HL-60 (cell line): ENCODE measurements at regions not wholly inside any gene's neighbourhood (a gene's known extent, or its start where the extent isn't known, plus 50 kb on each side); places are given as distances from the start of the nearest gene placed in this dataset.
"Not testable (repeated sequence)": the region's sequence is repeated elsewhere in the genome, so short reads cannot be mapped to it uniquely, and the experiment has no call there.

Experiments used
- DNase-seq, 2 experiments: peaks; one replicate each; pipeline ENCODE4 v3.0.0-alpha.2; 2010 to 2020; ENCODE audit warnings: low read depth in 1 of 2, low spot score in 1 of 2
- H3K27ac ChIP-seq: fragments of 250-450 bp; sonication (Bioruptor Pico); replicated peaks from 2 replicates; pipeline ENCODE4 v1.5.1; 2020; ENCODE audit warnings: mild to moderate bottlenecking, moderate library complexity
- H3K27me3 ChIP-seq: fragments of 250-450 bp; sonication (Bioruptor Pico); 2 replicates; pipeline ENCODE4 v1.5.1; 2021; ENCODE audit warnings: mild to moderate bottlenecking, moderate library complexity; ENCODE audit not compliant: insufficient read depth, poor library complexity, severe bottlenecking
- H3K4me3 ChIP-seq: replicated peaks from 2 replicates; pipeline ENCODE4 v1.5.1; 2011; ENCODE audit warnings: mild to moderate bottlenecking, control low read depth, low read length; ENCODE audit not compliant: insufficient read depth
- GABPA ChIP-seq: IDR thresholded peaks from 2 replicates; pipeline ENCODE4 v1.6.1; 2012; ENCODE audit warnings: low read depth
- POLR2AphosphoS5 ChIP-seq: IDR thresholded peaks from 2 replicates; pipeline ENCODE4 v1.6.1; 2012; ENCODE audit warnings: low read depth
- SPI1 ChIP-seq: IDR thresholded peaks from 2 replicates; pipeline ENCODE4 v1.6.1; 2012; ENCODE audit warnings: low read depth, mild to moderate bottlenecking, borderline replicate concordance
- TF ChIP-seq, protein P1 (sequence below): IDR thresholded peaks from 2 replicates; pipeline ENCODE4 v1.6.1; 2012; ENCODE audit warnings: low read depth; ENCODE audit not compliant: insufficient replicate concordance
- TF ChIP-seq, protein P2 (sequence below): IDR thresholded peaks from one replicate; pipeline ENCODE4 v1.5.1; 2011; ENCODE audit warnings: low read length, control low read depth, inconsistent platforms; ENCODE audit not compliant: insufficient read depth

DNA sequence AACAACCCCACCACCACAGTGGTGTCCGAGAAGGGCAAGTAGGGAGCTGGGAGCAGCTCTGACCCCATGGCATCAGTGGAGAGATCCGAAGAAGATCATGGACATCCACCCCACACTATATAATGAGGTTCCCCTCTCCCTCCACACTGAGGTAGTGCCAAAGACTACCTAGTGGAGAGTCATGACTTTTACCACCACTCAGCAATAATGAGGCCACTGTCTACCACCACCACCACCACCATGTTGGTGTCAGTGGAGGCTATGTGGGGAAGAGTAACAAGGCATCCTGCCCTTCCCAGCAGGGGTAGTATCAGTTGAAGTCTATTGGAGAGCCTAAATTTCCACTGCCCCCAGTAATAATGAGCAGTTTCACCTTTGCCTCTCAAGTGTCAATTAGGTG, 321.7 kb upstream of the ZC3H15 start:
- DNase-seq: no peak
- Histone ChIP-seq H3K27ac (no peak overlapping the region), H3K27me3 (no peaks in the 10 kb centered on the region), H3K4me3 (no peak overlapping the region)
- TF ChIP-seq SPI1 (no peak), GABPA (no peak), POLR2AphosphoS5 (no peak)
- TF ChIP-seq, protein P1, sequence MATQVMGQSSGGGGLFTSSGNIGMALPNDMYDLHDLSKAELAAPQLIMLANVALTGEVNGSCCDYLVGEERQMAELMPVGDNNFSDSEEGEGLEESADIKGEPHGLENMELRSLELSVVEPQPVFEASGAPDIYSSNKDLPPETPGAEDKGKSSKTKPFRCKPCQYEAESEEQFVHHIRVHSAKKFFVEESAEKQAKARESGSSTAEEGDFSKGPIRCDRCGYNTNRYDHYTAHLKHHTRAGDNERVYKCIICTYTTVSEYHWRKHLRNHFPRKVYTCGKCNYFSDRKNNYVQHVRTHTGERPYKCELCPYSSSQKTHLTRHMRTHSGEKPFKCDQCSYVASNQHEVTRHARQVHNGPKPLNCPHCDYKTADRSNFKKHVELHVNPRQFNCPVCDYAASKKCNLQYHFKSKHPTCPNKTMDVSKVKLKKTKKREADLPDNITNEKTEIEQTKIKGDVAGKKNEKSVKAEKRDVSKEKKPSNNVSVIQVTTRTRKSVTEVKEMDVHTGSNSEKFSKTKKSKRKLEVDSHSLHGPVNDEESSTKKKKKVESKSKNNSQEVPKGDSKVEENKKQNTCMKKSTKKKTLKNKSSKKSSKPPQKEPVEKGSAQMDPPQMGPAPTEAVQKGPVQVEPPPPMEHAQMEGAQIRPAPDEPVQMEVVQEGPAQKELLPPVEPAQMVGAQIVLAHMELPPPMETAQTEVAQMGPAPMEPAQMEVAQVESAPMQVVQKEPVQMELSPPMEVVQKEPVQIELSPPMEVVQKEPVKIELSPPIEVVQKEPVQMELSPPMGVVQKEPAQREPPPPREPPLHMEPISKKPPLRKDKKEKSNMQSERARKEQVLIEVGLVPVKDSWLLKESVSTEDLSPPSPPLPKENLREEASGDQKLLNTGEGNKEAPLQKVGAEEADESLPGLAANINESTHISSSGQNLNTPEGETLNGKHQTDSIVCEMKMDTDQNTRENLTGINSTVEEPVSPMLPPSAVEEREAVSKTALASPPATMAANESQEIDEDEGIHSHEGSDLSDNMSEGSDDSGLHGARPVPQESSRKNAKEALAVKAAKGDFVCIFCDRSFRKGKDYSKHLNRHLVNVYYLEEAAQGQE: no peak
- TF ChIP-seq, protein P2, sequence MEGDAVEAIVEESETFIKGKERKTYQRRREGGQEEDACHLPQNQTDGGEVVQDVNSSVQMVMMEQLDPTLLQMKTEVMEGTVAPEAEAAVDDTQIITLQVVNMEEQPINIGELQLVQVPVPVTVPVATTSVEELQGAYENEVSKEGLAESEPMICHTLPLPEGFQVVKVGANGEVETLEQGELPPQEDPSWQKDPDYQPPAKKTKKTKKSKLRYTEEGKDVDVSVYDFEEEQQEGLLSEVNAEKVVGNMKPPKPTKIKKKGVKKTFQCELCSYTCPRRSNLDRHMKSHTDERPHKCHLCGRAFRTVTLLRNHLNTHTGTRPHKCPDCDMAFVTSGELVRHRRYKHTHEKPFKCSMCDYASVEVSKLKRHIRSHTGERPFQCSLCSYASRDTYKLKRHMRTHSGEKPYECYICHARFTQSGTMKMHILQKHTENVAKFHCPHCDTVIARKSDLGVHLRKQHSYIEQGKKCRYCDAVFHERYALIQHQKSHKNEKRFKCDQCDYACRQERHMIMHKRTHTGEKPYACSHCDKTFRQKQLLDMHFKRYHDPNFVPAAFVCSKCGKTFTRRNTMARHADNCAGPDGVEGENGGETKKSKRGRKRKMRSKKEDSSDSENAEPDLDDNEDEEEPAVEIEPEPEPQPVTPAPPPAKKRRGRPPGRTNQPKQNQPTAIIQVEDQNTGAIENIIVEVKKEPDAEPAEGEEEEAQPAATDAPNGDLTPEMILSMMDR: no peak

DNA sequence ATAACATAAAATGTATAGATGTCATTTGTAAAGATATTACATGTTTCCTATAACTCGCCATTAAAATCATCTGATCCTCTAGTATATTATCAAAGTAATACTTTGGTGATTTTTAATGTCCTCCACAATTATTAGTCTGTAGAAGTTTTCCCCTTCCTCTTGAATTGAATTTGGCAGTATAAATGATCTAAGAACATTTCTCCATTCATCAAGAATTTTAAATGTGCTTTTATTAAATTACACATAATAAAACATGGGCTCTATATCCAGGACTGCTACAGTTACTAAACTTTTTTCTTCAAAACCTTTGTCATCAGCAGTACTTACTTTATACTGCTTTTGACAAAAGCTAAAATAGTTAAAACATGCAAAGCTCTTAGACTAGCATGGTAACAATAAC, 315.4 kb upstream of the ZC3H15 start:
- no peak overlapping the region for H3K27ac ChIP-seq
- no peak overlapping the region for H3K4me3 ChIP-seq
- TF ChIP-seq POLR2AphosphoS5: no peak
- TF ChIP-seq SPI1: no peak
- TF ChIP-seq, protein P1: no peak
- TF ChIP-seq, protein P2: no peak
- no peak for TF ChIP-seq GABPA
- H3K27me3 ChIP-seq: no peaks in the 10 kb centered on the region
- DNase-seq: no peak

DNA sequence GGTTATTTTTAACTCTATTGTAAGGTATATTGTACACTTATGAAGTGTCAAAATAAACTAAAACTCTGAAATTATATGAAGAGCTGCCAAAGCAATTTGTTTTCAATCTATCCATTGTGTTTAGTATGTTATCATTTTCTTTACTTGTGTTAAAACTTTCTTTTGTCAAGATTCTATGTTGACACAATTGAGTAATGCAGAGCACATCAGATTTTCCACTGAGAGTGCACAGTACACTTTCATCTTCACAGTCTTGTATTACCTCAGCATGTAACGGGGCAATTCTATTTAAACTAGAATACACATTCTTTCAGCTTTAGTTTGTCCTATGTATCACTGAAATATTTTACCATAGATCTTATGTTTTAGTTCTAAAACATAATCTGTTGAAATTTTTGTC, 304.4 kb upstream of the ZC3H15 start:
- Histone ChIP-seq H3K27ac (no peak overlapping the region), H3K27me3 (no peaks in the 10 kb centered on the region), H3K4me3 (no peak overlapping the region)
- no peak for DNase-seq
- TF ChIP-seq, protein P2: no peak
- TF ChIP-seq GABPA (no peak), SPI1 (no peak), POLR2AphosphoS5 (no peak)
- TF ChIP-seq, protein P1: no peak

DNA sequence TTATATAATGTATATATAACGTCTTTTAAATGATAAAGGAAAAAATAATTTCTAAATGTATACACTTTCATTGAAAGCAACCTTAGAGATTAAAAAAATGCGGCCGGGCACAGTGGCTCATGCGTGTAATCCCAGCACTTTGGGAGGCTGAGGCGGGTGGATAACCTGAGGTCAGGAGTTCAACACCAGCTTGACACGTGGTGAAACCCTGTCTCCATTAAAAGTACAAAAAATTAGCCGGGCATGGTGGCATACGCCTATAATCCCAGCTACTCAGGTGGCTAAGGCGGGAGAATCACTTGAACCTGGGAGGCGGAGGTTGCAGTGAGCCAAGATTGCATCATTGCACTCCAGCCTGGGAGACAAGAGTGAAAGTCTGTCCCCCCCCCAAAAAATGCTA, 303.7 kb upstream of the ZC3H15 start:
- not testable (repeated sequence) for H3K4me3 ChIP-seq, H3K27ac ChIP-seq, H3K27me3 ChIP-seq, DNase-seq
